ENCODE measurements at regions not wholly inside any gene's neighbourhood (a gene's known extent, or its start where the extent isn't known, plus 50 kb on each side); places are given as distances from the start of the nearest gene placed in this dataset.

DNA sequence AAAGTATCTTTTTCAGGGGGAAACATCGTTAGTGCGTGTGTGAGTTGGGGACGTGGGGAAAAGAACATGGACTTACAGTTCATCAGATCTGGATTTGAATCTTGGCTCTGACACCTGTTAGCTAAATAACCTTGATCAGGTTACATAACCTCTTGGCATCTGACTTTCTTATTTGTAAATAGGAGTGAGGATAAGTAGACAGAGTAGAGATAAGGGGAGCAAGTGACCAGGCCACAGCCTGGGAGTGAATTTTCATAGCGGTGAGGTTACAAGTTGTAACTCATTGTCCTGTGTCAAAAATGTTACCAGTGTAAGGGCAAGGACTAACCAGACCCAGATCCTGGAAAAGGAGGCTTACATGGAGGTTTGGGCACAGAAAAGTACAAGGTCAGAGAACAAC, 733.5 kb upstream of the MMS22L start:
- Mint-ChIP-seq H3K27me3 (ENCODE audit: unreplicated experiment) (no peaks in the 10 kb centered on the region), H3K4me1 (ENCODE audit: low read depth, unreplicated experiment) (no peaks in the 10 kb centered on the region), H3K9me3 (ENCODE audit: low read depth, unreplicated experiment) (no peaks in the 10 kb centered on the region), H3K36me3 (ENCODE audit: insufficient read depth, unreplicated experiment) (no peaks in the 10 kb centered on the region), H3K27ac (ENCODE audit: unreplicated experiment) (no peak overlapping the region), H3K4me3 (ENCODE audit: low read depth, unreplicated experiment) (no peak overlapping the region)
- CTCF ChIA-PET = no interaction called here
- no peak for TF ChIP-seq CTCF (IDR thresholded peaks at IDR 0.05; ENCODE audit: unreplicated experiment)
- BruUV-seq (replicated peaks) = no TSS peak
- DNase-seq = no peak
- intact Hi-C loops (cut with micrococcal nuclease; ENCODE audit: unreplicated experiment) = no loop called here

GRCh38 chr6:98020222-98020621, 737.2 kb upstream of the MMS22L start:
- CTCF ChIA-PET = no interaction called here
- no peaks in the 10 kb centered on the region for H3K9me3 Mint-ChIP-seq (ENCODE audit: low read depth, unreplicated experiment)
- H3K36me3 Mint-ChIP-seq (ENCODE audit: insufficient read depth, unreplicated experiment) = no peaks in the 10 kb centered on the region
- no peak for TF ChIP-seq CTCF (IDR thresholded peaks at IDR 0.05; ENCODE audit: unreplicated experiment)
- intact Hi-C loops (cut with micrococcal nuclease; ENCODE audit: unreplicated experiment) = no loop called here
- H3K27me3 Mint-ChIP-seq (ENCODE audit: unreplicated experiment) = no peaks in the 10 kb centered on the region
- H3K4me1 Mint-ChIP-seq (ENCODE audit: low read depth, unreplicated experiment) = no peaks in the 10 kb centered on the region
- no peak overlapping the region for H3K4me3 Mint-ChIP-seq (ENCODE audit: low read depth, unreplicated experiment)
- no peak for DNase-seq
- H3K27ac Mint-ChIP-seq (ENCODE audit: unreplicated experiment) = no peak overlapping the region
- no TSS peak for BruUV-seq (replicated peaks)

DNA sequence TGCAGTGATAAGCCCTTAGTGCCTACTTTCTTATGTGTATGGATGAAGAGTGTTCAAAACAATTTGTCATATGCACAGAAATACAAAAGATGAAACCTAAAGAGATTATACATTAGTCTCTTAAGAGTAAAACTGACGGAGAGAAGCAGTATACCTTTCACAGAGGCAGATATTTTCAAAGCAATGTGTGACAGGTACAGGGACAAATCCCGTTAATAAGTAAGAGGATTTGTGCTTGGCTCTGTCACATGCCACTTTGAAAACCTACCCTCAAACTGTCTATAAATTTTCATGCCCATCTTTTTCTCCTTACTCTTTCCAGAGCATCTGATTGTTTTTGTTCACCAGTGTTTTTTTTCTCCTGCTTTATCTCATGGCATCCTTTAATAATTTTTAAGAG, 741.3 kb upstream of the MMS22L start:
- no peak overlapping the region for H3K27ac Mint-ChIP-seq (ENCODE audit: unreplicated experiment)
- H3K4me1 Mint-ChIP-seq (ENCODE audit: low read depth, unreplicated experiment) = no peaks in the 10 kb centered on the region
- DNase-seq = no peak
- no peaks in the 10 kb centered on the region for H3K36me3 Mint-ChIP-seq (ENCODE audit: insufficient read depth, unreplicated experiment)
- no peaks in the 10 kb centered on the region for H3K9me3 Mint-ChIP-seq (ENCODE audit: low read depth, unreplicated experiment)
- no TSS peak for BruUV-seq (replicated peaks)
- no peak for TF ChIP-seq CTCF (IDR thresholded peaks at IDR 0.05; ENCODE audit: unreplicated experiment)
- H3K27me3 Mint-ChIP-seq (ENCODE audit: unreplicated experiment) = no peaks in the 10 kb centered on the region
- H3K4me3 Mint-ChIP-seq (ENCODE audit: low read depth, unreplicated experiment) = no peak overlapping the region
- CTCF ChIA-PET = no interaction called here
- intact Hi-C loops (cut with micrococcal nuclease; ENCODE audit: unreplicated experiment) = no loop called here

GRCh38 chr6:98027898-98028297, 744.9 kb upstream of the MMS22L start:
- no peak for DNase-seq
- Mint-ChIP-seq H3K27me3 (ENCODE audit: unreplicated experiment) (no peaks in the 10 kb centered on the region), H3K4me1 (ENCODE audit: low read depth, unreplicated experiment) (no peaks in the 10 kb centered on the region), H3K9me3 (ENCODE audit: low read depth, unreplicated experiment) (no peaks in the 10 kb centered on the region), H3K4me3 (ENCODE audit: low read depth, unreplicated experiment) (no peak overlapping the region), H3K27ac (ENCODE audit: unreplicated experiment) (no peak overlapping the region), H3K36me3 (ENCODE audit: insufficient read depth, unreplicated experiment) (no peaks in the 10 kb centered on the region)
- CTCF ChIA-PET = no interaction called here
- BruUV-seq (replicated peaks) = no TSS peak
- intact Hi-C loops (cut with micrococcal nuclease; ENCODE audit: unreplicated experiment) = no loop called here
- no peak for TF ChIP-seq CTCF (IDR thresholded peaks at IDR 0.05; ENCODE audit: unreplicated experiment)

- BruUV-seq (replicated peaks) = no TSS peak
- no peak for TF ChIP-seq CTCF (IDR thresholded peaks at IDR 0.05; ENCODE audit: unreplicated experiment)
- no peak overlapping the region for H3K27ac Mint-ChIP-seq (ENCODE audit: unreplicated experiment)
- H3K9me3 Mint-ChIP-seq (ENCODE audit: low read depth, unreplicated experiment) = no peaks in the 10 kb centered on the region
- H3K36me3 Mint-ChIP-seq (ENCODE audit: insufficient read depth, unreplicated experiment) = no peaks in the 10 kb centered on the region
- no peaks in the 10 kb centered on the region for H3K27me3 Mint-ChIP-seq (ENCODE audit: unreplicated experiment)
- H3K4me1 Mint-ChIP-seq (ENCODE audit: low read depth, unreplicated experiment) = no peaks in the 10 kb centered on the region
- DNase-seq = no peak
- intact Hi-C loops (cut with micrococcal nuclease; ENCODE audit: unreplicated experiment) = no loop called here
- no peak overlapping the region for H3K4me3 Mint-ChIP-seq (ENCODE audit: low read depth, unreplicated experiment)
- CTCF ChIA-PET = no interaction called here
Observed at GRCh38 chr6:98033617-98034016, 750.6 kb upstream of the MMS22L start.

All from Calu3 (cell line).